GM12874 (cell line): ENCODE measurements at regions not wholly inside any gene's neighbourhood (a gene's known extent, or its start where the extent isn't known, plus 50 kb on each side); places are given as distances from the start of the nearest gene placed in this dataset.

ENCODE experiments used
- CTCF ChIP-seq: IDR thresholded peaks from 2 replicates; pipeline ENCODE4 v1.5.1; 2011; ENCODE audit warnings: low read depth, mild to moderate bottlenecking, control low read depth, low read length, moderate library complexity; ENCODE audit not compliant: insufficient read depth

GRCh38 chr1:102050556-102050955, 53.8 kb upstream of the OLFM3 start:
- no peak for TF ChIP-seq CTCF

- no peak for TF ChIP-seq CTCF
Measured at GRCh38 chr1:102047724-102048123, 51.0 kb upstream of the OLFM3 start.
